ENCODE measurements at regions not wholly inside any gene's neighbourhood (a gene's known extent, or its start where the extent isn't known, plus 50 kb on each side); places are given as distances from the start of the nearest gene placed in this dataset.
"Not testable (repeated sequence)": the region's sequence is repeated elsewhere in the genome, so short reads cannot be mapped to it uniquely, and the experiment has no call there.

GRCh38 chr16:14384745-14385144 lies 245.3 kb downstream of the PARN start:
- no peak for DNase-seq

DNA sequence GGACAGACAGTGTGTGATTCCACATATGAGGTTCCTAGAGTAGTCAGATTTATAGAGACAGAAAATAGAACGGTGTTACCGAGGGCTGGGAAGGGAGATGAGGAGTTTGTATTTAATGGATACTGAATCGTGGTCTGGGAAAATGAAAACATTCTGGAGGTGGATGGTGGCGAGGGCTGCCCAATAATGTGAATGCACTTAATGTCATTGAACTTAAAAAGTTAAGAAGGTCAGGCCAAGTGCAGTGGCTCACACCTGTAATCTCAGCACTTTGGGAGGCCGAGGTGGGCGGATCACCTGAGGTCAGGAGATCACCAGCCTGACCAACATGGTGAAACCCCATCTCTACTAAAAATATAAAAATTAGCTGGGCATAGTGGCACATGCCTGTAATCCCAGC lies 246.2 kb downstream of the PARN start:
- DNase-seq = not testable (repeated sequence)

GRCh38 chr16:14378689-14379467 lies 251.2 kb downstream of the PARN start:
- DNase-seq = no peak

DNA sequence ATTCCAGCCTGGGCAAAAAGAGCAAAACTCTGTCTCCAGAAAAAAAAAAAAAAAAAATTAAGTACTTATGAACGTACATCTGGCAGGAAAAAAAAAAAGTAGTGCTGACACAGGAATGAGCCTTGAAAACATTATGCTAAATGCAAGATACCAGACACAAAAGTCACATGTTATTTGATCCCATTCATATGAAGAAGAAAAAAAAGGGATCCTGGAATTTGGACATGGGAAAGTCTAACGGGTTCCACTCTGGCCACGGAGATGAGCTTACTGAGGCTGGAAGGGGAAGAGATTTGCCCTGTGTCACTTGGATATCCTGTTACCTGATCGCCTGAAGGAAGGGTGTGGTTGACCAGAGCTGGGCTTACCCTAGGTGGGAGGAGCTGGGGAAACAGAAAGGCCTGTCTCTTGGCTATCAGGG lies 251.9 kb downstream of the PARN start:
- no peak for DNase-seq

GRCh38 chr16:14377326-14377725 lies 252.7 kb downstream of the PARN start:
- no peak for DNase-seq

DNA sequence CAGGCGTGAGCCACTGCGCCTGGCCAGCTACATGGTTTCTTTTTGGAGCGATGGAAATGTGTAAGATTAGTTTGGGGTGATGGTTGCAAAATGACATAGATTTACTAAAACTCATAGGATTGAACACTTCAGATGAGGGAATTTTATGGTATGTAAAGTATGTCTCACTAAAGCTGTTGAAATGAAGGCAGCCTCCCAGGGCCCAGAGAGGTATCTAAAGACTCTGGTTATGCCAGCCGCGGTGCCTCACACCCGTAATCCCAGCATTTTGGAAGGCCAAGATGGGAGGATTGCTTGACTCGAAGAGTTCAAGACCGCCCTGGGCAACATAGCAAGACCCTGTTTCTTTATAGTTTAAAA lies 254.9 kb downstream of the PARN start:
- no peak for DNase-seq

GRCh38 chr16:14374451-14375131 lies 255.5 kb downstream of the PARN start:
- no peak for DNase-seq

DNA sequence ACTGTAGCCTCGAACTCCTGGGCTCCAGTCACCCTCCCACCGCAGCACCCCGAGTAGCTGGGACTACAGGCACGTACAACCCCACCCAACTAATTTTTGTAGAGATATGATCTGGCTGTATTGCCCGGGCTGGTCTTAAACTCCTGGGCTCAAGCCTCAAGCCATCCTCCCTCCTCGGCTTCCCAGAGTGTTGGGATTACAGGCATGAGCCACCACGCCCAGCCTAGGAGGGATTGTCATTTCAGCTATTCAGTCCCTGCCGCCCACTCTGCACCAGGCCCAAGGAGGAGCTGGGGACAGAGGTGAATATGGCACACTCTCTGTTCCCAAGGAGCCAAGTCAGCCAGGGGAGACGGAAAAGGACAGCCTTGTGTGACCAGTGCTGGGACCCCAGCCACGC lies 256.2 kb downstream of the PARN start:
- no peak for DNase-seq

DNA sequence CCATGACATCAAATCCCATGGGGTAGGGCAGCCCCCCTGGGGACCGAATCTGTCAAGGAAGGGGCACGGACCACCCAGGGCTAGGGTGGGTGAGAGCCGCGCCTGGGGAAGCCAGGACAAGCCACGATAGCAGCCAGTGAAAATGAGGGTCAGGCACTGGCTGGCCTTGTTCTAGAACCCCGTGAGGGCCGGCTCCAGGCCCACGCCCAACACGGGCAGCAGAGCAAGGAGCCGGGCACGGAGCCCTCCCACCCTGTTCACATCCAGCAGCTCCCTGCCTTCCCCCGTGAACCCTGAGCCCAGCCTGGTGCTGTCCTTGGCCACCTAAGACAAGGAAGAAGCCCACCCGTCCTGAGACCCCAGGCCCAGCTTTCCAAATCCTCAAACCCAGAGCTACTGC lies 256.7 kb downstream of the PARN start:
- no peak for DNase-seq

- no peak for DNase-seq
Observed at GRCh38 chr16:14372471-14372870, 257.6 kb downstream of the PARN start.

DNA sequence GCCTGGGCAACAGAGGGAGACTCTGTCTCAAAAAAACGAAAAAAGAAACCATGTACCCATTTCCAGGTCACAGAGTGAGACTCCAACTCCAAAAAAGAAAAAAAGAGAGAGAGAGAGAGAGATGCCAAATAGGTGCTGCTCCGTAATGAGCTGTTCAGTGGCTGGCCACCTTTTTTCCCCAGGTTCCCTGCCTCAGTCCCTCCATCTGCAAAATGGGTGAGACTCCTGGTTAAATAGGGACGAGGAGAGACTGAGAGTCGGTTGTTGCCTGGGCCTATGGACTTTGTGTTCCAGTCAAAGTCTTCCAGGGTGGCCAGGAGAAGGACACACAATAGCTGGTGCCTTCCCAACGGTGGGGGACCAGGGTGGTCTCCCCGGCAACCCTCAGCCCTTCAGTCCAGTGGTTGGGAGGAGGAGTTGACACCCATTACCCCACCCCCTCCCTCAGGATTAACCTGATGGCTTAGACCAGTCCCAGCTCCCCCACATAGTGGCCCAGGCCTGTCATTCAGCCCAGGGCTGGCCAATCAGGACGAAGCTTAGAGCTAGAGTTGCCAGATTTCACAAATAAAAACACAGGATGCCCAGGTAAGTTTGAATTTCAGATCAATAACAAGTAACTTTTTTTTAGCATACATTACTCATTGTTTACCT lies 258.2 kb downstream of the PARN start:
- no peak for DNase-seq

DNA sequence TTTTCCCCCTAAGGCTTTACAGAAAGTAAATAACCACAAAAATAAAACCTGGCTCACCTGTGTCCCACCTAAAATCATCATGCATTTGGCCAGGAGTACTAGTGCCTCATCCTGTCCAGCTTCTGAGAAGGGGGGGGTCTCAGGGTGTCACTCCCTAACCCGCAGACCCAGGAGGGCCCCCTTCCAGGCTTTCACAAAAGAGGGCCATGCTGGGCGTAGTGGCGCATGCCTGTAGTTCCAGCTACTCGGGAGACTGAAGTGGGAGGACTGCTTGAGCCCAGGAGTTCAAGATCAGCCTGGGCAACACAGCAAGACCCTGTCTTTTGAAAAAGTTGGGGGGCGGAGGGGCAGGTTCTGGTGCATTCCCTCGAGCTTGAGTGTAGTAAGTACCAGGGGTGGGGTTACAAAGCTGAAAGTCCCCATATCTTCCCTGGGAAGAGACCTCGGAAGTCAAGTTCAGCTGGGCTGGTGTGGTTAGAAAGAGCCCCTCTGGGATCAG lies 259.3 kb downstream of the PARN start:
- no peak for DNase-seq

DNA sequence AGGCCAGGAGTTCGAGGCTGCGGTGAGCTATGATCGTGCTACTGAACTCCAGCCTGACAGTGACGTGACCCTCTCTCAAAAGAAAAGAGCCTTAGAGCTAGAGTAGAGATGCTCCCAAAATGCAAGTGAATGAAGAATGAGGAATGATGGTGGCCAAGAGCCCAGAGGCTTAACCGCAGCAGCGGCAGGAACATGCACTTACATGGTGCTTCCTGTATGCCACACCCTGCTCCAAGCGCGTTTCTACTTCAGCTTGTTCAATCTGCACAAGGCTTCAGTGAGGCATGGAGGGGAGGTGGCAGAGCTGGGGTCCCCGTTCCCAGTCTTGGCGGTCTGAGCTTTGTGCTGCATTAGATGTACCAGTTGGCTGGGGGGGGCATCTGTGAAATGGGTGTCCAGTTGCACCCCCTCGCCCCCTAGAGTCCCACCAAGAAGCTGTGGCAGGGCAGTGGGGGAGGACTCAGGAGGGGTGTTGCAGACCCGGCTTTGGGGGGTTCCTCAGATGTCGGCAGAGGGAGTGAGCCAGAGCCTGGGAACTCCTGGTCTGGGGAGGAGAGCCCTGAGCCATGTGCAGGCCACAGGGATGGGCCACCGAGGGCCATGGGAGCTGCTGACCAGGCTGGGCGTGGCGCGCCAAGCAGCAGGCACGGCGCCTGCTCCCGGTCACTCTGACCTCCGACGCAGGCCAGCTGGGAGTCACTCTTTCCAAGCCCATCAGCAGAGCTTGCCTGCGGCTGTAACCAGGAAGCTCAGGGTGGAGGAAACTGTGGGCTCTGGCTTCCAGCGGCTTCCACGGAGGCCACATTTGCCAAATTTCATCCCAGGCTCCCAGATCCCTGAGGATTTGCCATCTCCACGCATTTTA lies 260.1 kb downstream of the PARN start:
- DNase-seq = no peak

- DNase-seq = no peak
Observed at GRCh38 chr16:14368399-14368798, 261.7 kb downstream of the PARN start.

- DNase-seq = no peak
Observed at GRCh38 chr16:14366974-14367707, 262.9 kb downstream of the PARN start.

DNA sequence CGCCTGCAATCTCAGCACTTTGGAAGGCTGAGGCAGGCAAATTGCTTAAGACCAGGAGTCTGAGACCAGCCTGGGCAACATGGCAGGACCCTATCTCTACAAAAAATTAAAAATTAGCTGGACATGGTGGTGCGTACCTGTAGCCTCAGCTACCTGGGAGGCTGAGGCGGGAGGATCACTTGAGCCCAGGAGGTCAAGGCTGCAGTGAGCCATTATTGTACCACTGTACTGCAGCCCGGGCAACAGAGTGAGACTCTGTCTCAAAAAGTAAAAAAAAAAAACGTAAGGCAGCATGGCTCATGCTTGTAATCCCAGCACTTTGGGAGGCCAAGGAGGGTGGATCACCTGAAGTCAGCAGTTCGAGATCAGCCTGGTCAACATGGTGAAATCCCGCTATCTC lies 263.6 kb downstream of the PARN start:
- no peak for DNase-seq

DNA sequence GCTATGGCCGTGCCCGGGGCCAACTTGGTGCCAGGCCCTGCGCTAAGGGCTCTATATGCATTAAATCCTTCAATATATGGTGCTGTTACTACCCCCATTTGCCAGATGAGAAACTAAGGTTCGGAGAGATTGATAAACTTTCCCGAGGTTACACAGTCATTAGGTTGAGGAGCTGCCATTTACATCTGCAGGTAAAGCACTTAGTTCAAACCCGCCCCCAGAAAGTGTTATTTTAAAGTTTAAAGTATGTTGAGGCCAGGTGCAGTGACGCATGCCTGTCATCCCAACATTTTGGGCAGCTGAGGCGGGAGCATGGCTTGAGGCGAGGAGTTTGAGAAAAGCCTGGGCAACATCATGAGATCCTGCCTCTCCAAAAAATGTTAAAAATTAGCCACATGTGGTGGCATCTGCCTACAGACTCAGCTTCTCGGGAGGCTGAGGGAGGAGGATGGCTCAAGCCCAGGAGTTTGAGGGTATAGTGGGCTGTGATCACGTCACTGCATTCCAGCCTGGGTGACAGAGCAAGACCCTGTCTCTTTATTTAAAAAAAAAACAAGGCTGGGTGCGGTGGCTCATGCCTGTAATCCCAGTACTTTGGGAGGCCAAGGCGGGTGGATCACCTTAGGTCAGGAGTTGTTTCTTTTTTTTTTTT lies 264.7 kb downstream of the PARN start:
- no peak for DNase-seq

DNA sequence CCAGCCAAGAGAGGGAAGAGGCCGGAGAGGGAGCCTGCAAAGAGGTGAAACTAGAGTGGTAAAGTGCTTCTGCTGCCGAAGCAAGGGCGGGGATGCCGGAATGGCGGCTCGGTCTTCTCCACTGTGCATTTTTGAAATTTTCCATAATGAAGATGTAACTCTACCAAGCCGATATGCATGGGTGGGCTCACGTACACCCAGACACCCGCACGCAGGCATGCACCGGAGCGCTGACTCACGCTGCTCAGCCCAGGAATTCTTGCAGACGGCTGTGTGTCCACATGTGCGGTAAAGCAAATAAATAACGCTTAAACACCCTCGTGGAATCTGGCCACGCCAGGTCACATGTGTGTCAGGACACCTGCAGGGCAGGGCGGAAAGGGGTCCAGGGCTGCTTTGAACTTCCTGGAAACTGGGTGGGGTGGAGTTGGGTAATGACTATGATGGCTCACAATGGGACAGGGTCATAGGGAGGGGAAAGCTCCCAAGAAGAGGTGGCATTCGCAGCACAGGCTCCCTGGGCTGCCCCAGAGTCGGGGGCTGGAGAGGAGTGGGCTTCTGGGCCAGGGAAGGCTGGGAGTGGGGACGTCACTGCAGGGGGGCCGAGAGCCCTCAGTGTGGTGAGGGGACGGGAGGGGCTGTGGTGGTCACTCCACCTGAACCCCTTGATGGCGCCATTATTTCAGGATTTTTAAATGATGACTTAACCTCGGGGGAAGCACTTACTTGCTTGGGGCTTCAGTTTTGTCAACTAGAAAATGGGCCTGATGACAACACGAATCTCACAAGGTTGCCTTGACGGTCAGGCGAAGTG lies 265.5 kb downstream of the PARN start:
- DNase-seq = no peak

DNA sequence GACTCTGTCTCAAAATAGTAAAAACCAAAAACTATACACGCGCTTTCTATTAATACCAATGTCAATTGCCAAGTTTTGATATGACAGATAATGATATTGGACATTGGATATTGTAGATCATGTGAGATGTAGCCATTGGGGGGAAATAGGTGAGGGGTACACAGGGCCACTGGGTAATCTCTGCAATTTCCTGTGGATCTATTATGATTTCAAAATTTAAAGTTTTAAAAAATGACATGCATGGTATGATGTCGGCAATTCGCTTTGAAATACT lies 266.0 kb downstream of the PARN start:
- DNase-seq = no peak

DNA sequence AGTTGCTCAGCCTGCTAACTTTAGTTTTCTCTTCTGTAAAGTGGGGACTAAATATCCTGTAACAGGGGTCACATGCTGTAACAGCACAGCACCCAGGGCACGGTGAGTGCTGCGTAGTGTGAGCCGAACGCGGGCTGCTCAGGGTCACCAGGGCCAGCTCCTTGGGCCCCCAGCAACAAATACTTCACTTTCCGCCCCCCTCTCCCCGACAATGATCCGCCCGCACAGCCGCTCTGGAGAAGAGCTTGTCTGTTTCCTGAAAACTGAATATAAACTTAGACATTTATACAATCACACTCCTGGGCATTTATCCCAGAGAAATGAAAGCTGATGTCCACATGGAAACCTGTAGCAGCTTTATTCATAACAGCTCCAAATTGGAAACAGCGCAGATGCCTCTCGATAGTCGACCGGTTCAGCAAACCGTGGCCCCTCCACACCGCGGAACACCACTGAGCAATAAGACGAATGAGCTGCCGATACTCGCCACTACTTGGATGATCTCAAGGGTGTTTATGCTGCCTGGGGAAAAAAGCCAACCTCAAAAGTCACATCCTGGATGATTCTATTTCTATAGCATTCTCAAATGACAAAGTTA lies 267.2 kb downstream of the PARN start:
- DNase-seq = no peak
